Activated CD8-positive, alpha-beta memory T cell treated with anti-CD3 and anti-CD28 coated beads, Interleukin-2, amount 10 ng/mL, durations not matched to agents 7 days and 5 days (primary cell): ENCODE measurements at regions not wholly inside any gene's neighbourhood (a gene's known extent, or its start where the extent isn't known, plus 50 kb on each side); places are given as distances from the start of the nearest gene placed in this dataset.

Experiments
- ATAC-seq: fragments of 150-1000 bp; cut with Tn5 transposase; one replicate; pipeline ENCODE4 v1.10.0; 2021; ENCODE audit warnings: moderate library complexity
- CTCF ChIA-PET: fragments of 350-600 bp; sonication (Branson Sonifier 250); formaldehyde crosslinking; loops from one replicate; lab custom pipeline; 2021; ENCODE audit warnings: antibody characterized with exemption; lab: Charles Lee
- DNase-seq: peaks from one replicate; pipeline ENCODE4 v3.0.0-alpha.2; 2020
- H3K27ac Mint-ChIP-seq: one replicate; pipeline ENCODE4 v1.8.0; 2021; ENCODE audit warnings: mild to moderate bottlenecking, mixed read lengths
- H3K27me3 Mint-ChIP-seq: one replicate; pipeline ENCODE4 v1.8.0; 2021; ENCODE audit warnings: mixed read lengths
- H3K36me3 Mint-ChIP-seq: one replicate; pipeline ENCODE4 v1.8.0; 2021; ENCODE audit warnings: mild to moderate bottlenecking, mixed read lengths
- H3K4me1 Mint-ChIP-seq: one replicate; pipeline ENCODE4 v1.8.0; 2021; ENCODE audit warnings: mixed read lengths
- H3K4me3 Mint-ChIP-seq: one replicate; pipeline ENCODE4 v1.8.0; 2021; ENCODE audit warnings: mild to moderate bottlenecking, moderate library complexity, mixed read lengths
- H3K9me3 Mint-ChIP-seq: one replicate; pipeline ENCODE4 v1.8.0; 2022; ENCODE audit warnings: low read depth, mixed read lengths

DNA sequence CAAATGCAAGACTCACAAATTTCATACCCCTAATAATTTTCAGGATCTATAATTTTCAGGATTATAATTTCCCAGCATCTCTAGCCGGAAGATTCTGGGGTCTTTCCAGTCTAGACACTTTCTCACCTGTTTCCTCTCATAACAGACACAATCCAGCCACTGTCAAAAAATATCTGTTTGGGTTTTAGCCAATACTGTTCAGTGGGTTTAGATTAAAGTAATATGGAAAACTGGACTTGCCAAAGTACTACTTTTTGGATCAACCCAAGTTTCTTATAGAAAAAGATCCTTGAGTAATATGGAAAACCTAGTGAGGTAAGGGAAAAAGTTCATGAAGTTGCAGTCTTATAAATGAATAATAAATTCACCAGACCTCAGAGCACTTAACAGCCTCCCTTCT is 62.1 kb upstream of the NEBL start:
- Mint-ChIP-seq H3K27me3 (no peaks in the 10 kb centered on the region), H3K4me3 (no peak overlapping the region), H3K36me3 (no peaks in the 10 kb centered on the region), H3K27ac (no peak overlapping the region), H3K4me1 (no peaks in the 10 kb centered on the region), H3K9me3 (no peaks in the 10 kb centered on the region)
- DNase-seq (no peak), ATAC-seq (no peak)
- CTCF ChIA-PET = no interaction called here

DNA sequence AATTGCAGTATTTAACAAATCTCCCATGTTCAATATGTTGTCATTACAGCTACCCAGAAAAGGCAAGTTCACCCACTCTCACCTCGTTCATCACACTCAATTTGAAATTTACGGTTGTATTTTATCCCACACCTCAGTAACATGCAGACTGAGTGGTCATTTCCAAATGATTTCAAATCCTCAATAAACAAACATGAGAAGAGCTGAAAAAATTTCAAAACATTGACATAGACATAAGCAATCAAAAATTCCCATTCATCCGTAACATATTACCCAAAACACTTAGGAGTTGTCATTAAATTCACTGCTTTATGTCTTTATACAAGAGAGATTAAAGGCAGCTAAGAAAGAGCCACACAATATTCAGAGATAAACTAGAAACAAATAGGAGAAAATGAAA is 61.7 kb upstream of the NEBL start:
- CTCF ChIA-PET = no interaction called here
- H3K27ac Mint-ChIP-seq = no peak overlapping the region
- H3K9me3 Mint-ChIP-seq = no peaks in the 10 kb centered on the region
- H3K27me3 Mint-ChIP-seq = no peaks in the 10 kb centered on the region
- H3K36me3 Mint-ChIP-seq = no peaks in the 10 kb centered on the region
- ATAC-seq = no peak
- no peak overlapping the region for H3K4me3 Mint-ChIP-seq
- no peaks in the 10 kb centered on the region for H3K4me1 Mint-ChIP-seq
- no peak for DNase-seq

DNA sequence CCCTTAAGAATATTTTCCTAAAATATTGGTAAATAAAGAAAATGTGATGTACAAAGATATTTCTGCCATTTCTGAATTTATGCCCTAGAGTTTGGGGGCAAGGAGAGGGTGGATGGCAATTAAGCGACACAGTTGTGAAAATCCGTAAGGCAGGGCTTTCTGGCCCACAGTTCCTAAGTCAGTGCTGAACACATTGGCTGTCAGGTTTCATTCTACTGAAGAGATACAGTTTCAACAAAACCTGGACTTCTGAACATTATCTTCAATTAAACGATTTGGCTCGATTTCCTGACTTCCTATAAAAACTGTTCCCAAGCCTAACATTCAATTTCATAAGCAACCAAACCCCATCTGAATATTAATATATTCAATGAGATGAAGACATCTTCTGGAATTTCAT is 61.1 kb upstream of the NEBL start:
- CTCF ChIA-PET = no interaction called here
- no peaks in the 10 kb centered on the region for H3K27me3 Mint-ChIP-seq
- no peak for DNase-seq
- H3K9me3 Mint-ChIP-seq = no peaks in the 10 kb centered on the region
- no peak overlapping the region for H3K4me3 Mint-ChIP-seq
- H3K36me3 Mint-ChIP-seq = no peaks in the 10 kb centered on the region
- H3K4me1 Mint-ChIP-seq = no peaks in the 10 kb centered on the region
- no peak for ATAC-seq
- H3K27ac Mint-ChIP-seq = no peak overlapping the region

DNA sequence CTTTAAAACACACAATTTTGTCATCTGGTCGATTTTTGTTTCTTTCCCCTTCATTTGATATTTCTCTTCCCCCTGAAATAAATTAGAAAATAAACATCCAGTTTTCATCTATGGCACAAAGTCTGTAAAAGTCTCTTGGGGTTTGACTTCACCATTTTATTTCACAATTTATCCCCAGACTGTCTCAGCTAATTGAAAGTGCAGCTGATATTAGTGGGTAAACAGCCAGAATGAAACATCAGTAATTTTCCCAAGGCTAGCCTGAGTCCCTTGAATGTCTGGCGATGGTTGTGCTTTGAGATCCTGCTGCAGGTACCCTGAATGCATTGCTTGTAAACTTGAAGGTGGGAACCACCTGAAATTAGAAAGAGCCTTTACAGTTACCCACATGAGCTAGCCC is 60.6 kb upstream of the NEBL start:
- CTCF ChIA-PET = no interaction called here
- no peak for ATAC-seq
- DNase-seq = no peak
- no peaks in the 10 kb centered on the region for H3K27me3 Mint-ChIP-seq
- H3K36me3 Mint-ChIP-seq = no peaks in the 10 kb centered on the region
- no peak overlapping the region for H3K27ac Mint-ChIP-seq
- H3K4me1 Mint-ChIP-seq = no peaks in the 10 kb centered on the region
- no peaks in the 10 kb centered on the region for H3K9me3 Mint-ChIP-seq
- H3K4me3 Mint-ChIP-seq = no peak overlapping the region

DNA sequence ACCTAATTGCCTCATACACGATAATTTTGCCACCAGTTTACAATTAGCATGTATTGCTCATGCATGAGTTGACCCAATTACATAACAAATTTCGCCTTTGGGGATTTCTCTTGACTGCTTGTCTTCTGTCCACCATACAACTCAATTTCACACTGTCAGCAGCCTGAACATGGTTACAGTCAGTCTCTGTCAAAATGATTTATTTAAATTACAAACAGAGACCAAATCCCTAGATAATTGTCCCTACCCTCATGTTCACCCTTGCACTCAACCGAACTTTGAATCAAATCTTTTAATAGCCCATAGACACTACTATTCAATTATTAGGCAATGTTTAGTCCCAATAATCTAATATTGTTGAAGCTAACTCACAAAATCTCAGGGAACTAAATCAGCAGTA is 59.7 kb upstream of the NEBL start:
- Mint-ChIP-seq H3K36me3 (no peaks in the 10 kb centered on the region), H3K4me1 (no peaks in the 10 kb centered on the region), H3K27me3 (no peaks in the 10 kb centered on the region), H3K4me3 (no peak overlapping the region), H3K27ac (no peak overlapping the region), H3K9me3 (no peaks in the 10 kb centered on the region)
- no peak for ATAC-seq
- DNase-seq = no peak
- CTCF ChIA-PET = no interaction called here

DNA sequence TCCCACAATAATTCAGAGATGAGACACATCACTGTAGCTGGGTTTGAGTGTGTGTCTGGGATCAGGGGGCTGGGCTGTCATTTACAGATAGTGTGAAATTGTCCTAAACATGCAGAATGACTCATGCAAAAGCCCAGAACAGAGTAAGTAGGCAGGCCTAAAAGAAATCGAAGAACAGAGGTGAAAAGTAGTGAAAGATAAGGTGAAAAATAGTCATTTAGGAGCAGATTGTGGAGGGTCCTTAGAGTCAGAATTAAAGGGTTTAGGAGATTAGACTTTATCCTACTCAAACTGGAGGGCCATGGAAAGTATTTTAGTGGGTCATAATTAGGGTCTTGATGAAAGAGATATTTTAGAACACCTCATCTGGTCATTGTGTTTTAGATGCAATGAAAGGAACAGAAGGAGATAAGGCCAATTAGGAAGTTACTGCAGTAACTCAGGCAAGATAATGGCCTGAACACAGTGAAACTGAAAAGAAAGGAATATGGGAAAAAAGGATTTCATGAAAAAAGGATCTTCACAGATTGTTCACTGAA is 58.3 kb upstream of the NEBL start:
- CTCF ChIA-PET = no interaction called here
- H3K9me3 Mint-ChIP-seq = no peaks in the 10 kb centered on the region
- H3K36me3 Mint-ChIP-seq = no peaks in the 10 kb centered on the region
- H3K4me3 Mint-ChIP-seq = no peak overlapping the region
- H3K27me3 Mint-ChIP-seq = no peaks in the 10 kb centered on the region
- no peak for ATAC-seq
- no peaks in the 10 kb centered on the region for H3K4me1 Mint-ChIP-seq
- DNase-seq = no peak
- H3K27ac Mint-ChIP-seq = no peak overlapping the region

DNA sequence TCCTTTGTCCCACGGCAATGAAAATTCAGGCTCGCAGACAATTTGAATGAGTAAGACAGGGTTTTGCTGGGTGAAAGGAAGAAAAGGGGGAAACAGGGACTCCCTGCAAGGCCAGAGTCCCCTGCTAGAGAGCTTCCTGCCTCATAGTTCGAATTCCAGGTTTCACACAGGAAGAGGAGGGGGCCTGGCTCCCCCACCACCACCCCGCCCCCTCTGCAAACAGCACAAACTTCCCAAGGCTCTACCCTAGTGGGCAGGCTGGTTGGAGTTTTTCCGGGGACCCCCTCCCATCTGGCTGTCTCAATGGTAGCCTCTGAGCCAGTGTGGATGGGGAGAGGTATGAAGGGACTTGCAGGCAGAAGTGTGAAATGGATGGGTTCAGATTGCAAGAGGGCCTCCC is 57.4 kb upstream of the NEBL start:
- no peaks in the 10 kb centered on the region for H3K27me3 Mint-ChIP-seq
- DNase-seq = no peak
- CTCF ChIA-PET = no interaction called here
- no peaks in the 10 kb centered on the region for H3K9me3 Mint-ChIP-seq
- H3K4me3 Mint-ChIP-seq = no peak overlapping the region
- H3K36me3 Mint-ChIP-seq = no peaks in the 10 kb centered on the region
- no peak overlapping the region for H3K27ac Mint-ChIP-seq
- no peaks in the 10 kb centered on the region for H3K4me1 Mint-ChIP-seq
- no peak for ATAC-seq

DNA sequence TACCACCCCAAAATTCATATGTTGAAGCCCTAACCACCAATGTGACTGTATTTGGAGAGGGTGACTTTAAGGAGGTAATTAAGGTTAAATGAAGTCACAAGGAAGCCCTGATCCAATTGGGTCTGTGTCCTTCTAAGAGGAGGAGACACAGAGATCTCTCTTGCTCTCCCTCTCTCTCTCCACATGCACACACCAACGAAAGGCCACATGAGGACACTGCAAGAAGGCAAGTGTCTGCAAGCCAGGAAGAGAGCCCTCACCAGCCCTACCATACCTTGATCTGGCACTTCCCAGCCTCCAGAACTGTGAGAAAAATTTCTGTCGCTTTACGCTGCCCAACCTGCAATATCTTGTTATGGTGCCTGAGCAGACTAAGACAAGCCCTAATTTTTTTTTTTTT is 56.0 kb upstream of the NEBL start:
- Mint-ChIP-seq H3K27ac (no peak overlapping the region), H3K27me3 (no peaks in the 10 kb centered on the region), H3K4me3 (no peak overlapping the region), H3K36me3 (no peaks in the 10 kb centered on the region), H3K9me3 (no peaks in the 10 kb centered on the region), H3K4me1 (no peaks in the 10 kb centered on the region)
- ATAC-seq (no peak), DNase-seq (no peak)
- CTCF ChIA-PET = no interaction called here

DNA sequence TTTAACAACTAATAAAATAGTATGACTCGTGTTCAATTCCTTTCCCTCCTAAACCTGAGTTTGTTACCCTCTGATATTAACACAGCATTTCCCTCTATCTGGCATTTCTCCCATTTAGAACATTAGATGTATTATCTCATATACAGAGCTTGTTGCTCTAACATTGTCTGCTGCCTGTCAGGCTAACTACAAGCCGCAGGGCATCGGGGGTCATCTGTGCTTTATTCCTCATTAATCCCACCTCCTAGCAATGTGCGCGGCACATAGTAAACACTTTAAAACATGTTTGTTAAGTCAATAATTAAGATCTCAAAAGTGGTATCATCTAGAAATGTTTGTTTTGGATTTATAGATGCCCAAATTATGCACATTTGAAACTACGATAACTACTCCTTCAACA is 52.9 kb upstream of the NEBL start:
- Mint-ChIP-seq H3K36me3 (no peaks in the 10 kb centered on the region), H3K4me1 (no peaks in the 10 kb centered on the region), H3K4me3 (no peak overlapping the region), H3K27ac (no peak overlapping the region), H3K9me3 (no peaks in the 10 kb centered on the region), H3K27me3 (no peaks in the 10 kb centered on the region)
- ATAC-seq = no peak
- CTCF ChIA-PET = no interaction called here
- no peak for DNase-seq

DNA sequence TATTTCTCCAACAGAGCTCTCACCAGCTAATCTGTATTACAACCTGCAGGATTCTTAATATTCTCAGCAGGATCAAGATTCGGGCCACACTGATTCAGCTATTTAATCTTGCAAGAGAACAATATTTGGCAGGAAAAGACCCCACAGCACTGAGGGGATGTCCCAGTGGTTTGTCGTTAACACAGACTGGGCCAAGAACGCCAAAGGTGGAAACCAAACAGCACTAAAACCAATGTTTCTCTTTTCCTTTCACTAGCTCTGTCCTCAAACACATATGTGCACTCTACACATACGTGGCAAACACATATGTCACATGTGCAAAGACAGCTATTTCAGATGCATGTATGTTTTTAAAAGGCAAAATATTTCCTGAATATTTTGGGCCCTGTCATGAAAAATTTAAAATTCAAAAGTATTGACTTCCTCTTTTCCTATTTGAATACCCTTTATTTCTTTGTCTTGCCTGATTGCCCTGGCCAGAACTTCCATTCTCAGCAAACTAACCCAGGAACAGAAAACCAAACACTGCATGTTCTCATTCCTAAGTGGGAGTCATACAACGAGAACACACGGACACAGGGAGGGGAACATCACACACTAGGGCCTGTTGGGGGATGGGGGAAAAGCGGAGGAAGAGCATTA is 51.7 kb upstream of the NEBL start:
- CTCF ChIA-PET = no interaction called here
- no peaks in the 10 kb centered on the region for H3K27me3 Mint-ChIP-seq

More for the DNA sequence above, 51.7 kb upstream of the NEBL start:
- ATAC-seq (no peak), DNase-seq (no peak)
- H3K4me3 Mint-ChIP-seq = no peak overlapping the region
- no peaks in the 10 kb centered on the region for H3K36me3 Mint-ChIP-seq
- no peak overlapping the region for H3K27ac Mint-ChIP-seq
- no peaks in the 10 kb centered on the region for H3K4me1 Mint-ChIP-seq
- no peaks in the 10 kb centered on the region for H3K9me3 Mint-ChIP-seq
